ENCODE measurements at regions not wholly inside any gene's neighbourhood (a gene's known extent, or its start where the extent isn't known, plus 50 kb on each side); places are given as distances from the start of the nearest gene placed in this dataset.

DNA sequence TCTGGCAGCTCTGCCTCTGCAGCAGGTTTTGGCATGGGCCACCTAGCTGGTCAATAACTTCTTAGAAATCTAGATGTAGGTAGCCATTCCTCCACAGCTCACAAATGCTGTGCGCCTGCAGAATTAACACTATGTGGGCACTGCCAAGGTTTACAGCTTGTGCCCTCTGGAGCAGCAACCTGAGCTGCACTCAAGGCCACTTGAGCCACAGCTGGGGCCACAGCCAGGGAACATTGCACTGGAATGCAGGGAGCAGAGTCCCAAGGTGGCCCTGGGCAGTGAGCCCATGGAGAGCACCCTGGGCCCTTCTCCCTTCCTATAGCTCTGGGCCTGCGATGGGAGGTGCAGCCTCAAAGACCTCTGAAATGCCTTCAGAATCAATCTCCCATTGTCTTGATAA lies 365.3 kb downstream of the SATB2 start:
- Histone ChIP-seq H3K9me3 (ENCODE audit: severe bottlenecking) (no peaks in the 10 kb centered on the region), H3K4me3 (ENCODE audit: low read depth, low read length) (no peak overlapping the region), H3K27me3 (ENCODE audit: insufficient read depth, low read depth, severe bottlenecking) (no peaks in the 10 kb centered on the region), H3K27ac (no peak overlapping the region), H3K36me3 (no peaks in the 10 kb centered on the region)
- DNase-seq: no peak
- TF ChIP-seq, protein P1, sequence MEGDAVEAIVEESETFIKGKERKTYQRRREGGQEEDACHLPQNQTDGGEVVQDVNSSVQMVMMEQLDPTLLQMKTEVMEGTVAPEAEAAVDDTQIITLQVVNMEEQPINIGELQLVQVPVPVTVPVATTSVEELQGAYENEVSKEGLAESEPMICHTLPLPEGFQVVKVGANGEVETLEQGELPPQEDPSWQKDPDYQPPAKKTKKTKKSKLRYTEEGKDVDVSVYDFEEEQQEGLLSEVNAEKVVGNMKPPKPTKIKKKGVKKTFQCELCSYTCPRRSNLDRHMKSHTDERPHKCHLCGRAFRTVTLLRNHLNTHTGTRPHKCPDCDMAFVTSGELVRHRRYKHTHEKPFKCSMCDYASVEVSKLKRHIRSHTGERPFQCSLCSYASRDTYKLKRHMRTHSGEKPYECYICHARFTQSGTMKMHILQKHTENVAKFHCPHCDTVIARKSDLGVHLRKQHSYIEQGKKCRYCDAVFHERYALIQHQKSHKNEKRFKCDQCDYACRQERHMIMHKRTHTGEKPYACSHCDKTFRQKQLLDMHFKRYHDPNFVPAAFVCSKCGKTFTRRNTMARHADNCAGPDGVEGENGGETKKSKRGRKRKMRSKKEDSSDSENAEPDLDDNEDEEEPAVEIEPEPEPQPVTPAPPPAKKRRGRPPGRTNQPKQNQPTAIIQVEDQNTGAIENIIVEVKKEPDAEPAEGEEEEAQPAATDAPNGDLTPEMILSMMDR (IDR thresholded peaks at IDR 0.05; ENCODE audit: low read depth, low read length): no peak

DNA sequence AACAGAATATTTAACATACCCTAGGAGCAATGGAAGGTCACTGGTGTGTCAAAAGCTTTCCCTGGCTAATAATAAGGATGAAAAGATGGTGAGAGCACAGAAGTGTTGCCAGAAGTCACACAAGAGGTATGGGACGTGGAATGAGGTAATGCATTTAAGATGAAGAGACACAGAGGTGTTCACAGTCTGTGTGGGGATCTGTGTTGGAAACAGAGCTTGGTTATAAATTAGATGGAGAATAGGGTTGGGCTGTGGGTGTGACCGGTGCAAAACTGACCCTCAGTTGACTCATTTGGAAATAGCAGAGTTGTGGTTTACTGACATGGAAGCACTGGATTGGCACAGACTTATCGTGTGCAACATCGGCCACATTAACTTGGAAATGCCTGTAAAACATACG lies 372.5 kb downstream of the SATB2 start:
- H3K27me3 ChIP-seq (ENCODE audit: insufficient read depth, low read depth, severe bottlenecking): no peaks in the 10 kb centered on the region
- no peak overlapping the region for H3K27ac ChIP-seq
- H3K9me3 ChIP-seq (ENCODE audit: severe bottlenecking): no peaks in the 10 kb centered on the region
- no peak for DNase-seq
- H3K4me3 ChIP-seq (ENCODE audit: low read depth, low read length): no peak overlapping the region
- TF ChIP-seq, protein P1 (IDR thresholded peaks at IDR 0.05; ENCODE audit: low read depth, low read length): no peak
- H3K36me3 ChIP-seq: no peaks in the 10 kb centered on the region

DNA sequence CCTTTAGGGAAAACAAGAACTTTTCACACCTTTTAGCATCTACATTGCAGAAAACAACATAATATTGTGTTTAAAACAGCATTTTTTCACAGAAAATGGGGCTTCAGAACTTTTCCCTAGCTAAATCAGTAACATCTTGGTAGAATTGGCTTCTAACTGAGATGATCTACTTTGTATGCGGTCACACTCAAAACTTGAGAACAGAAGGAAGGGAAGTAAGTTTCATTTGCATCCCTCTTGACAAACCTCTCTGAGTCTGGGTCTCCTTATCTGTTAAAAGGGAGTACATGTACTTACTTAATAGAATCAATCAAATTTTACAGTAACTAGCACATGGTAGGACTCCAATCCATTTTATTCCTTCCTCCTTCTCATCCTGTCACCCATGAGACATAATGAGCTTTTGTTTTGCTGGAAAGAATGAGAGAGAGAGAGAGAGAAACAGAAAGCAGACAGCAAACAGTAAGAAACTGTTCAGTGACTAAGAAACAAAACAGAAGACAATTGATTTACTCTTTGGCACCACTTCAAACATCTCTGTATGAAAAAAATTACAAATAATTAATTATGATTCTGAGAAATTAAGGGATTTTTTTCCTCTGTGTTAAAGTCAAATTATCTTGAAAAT lies 387.3 kb downstream of the SATB2 start:
- Histone ChIP-seq H3K27ac (no peak overlapping the region), H3K9me3 (ENCODE audit: severe bottlenecking) (peaks cover 2% of the 10 kb centered on the region), H3K27me3 (ENCODE audit: insufficient read depth, low read depth, severe bottlenecking) (no peaks in the 10 kb centered on the region), H3K4me3 (ENCODE audit: low read depth, low read length) (no peak overlapping the region), H3K36me3 (no peaks in the 10 kb centered on the region)
- TF ChIP-seq, protein P1 (IDR thresholded peaks at IDR 0.05; ENCODE audit: low read depth, low read length): no peak
- no peak for DNase-seq

DNA sequence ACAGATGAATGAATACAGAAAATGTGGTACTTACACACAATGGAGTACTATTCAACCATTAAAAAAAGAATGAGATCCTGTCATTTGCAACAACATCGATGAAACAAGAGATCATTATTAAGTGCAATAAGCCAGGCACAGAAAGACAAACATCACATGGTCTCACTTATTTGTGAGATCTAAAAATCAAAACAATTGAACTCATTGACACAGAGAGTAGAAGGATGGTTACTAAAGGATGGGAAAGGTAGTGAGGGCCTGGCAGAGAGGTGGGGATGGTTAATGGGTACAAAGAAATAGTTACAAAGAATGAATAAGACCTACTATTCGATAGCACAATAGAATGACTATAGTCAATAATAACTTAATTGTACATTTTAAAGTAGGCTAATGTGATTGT lies 393.5 kb downstream of the SATB2 start:
- TF ChIP-seq, protein P1 (IDR thresholded peaks at IDR 0.05; ENCODE audit: low read depth, low read length): no peak
- H3K4me3 ChIP-seq (ENCODE audit: low read depth, low read length): no peak overlapping the region
- H3K36me3 ChIP-seq: no peaks in the 10 kb centered on the region
- H3K9me3 ChIP-seq (ENCODE audit: severe bottlenecking): no peaks in the 10 kb centered on the region
- no peaks in the 10 kb centered on the region for H3K27me3 ChIP-seq (ENCODE audit: insufficient read depth, low read depth, severe bottlenecking)
- H3K27ac ChIP-seq: no peak overlapping the region
- no peak for DNase-seq

DNA sequence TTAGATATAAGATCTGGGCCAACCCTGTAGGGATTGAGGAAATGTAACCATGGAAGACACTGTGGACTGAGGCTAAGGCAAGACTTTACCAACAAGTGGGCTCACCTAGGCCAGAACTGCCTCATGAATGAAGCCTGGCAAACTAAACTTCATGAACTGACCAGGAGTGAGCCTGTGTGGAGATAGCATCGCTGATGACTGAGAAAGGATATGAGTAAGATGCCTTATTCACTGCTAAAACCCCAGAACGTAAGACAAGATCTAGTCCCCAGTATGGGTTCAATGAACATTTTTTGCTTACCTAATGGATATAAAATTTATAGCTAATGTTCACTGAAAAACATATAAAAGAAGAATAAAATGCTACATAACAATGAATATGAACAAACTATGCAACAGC lies 399.8 kb downstream of the SATB2 start:
- H3K9me3 ChIP-seq (ENCODE audit: severe bottlenecking): no peaks in the 10 kb centered on the region
- TF ChIP-seq, protein P1 (IDR thresholded peaks at IDR 0.05; ENCODE audit: low read depth, low read length): no peak
- H3K27me3 ChIP-seq (ENCODE audit: insufficient read depth, low read depth, severe bottlenecking): no peaks in the 10 kb centered on the region
- H3K27ac ChIP-seq: no peak overlapping the region
- H3K4me3 ChIP-seq (ENCODE audit: low read depth, low read length): no peak overlapping the region
- no peak for DNase-seq
- H3K36me3 ChIP-seq: no peaks in the 10 kb centered on the region

DNA sequence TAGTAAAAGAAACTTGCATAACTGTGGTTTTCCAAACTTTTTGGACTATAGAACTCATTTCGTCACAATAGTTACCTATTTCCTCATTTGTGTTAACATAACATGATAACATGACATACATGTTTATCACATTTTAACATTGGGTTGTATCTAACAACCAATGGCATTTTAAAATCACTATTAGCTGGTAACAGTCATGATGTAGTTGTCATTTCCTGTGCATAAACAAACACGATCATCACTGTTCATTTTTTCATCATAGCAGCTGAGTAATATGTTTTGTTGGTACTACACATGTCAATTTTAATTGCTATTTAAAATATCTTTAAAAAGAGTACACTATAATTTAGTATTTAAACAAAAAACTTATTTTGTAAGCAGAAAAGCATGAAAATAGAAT lies 402.4 kb downstream of the SATB2 start:
- H3K36me3 ChIP-seq: no peaks in the 10 kb centered on the region
- no peak overlapping the region for H3K27ac ChIP-seq
- TF ChIP-seq, protein P1 (IDR thresholded peaks at IDR 0.05; ENCODE audit: low read depth, low read length): no peak
- no peaks in the 10 kb centered on the region for H3K9me3 ChIP-seq (ENCODE audit: severe bottlenecking)
- no peak overlapping the region for H3K4me3 ChIP-seq (ENCODE audit: low read depth, low read length)
- H3K27me3 ChIP-seq (ENCODE audit: insufficient read depth, low read depth, severe bottlenecking): no peaks in the 10 kb centered on the region
- DNase-seq: no peak
